ENCODE measurements at regions not wholly inside any gene's neighbourhood (a gene's known extent, or its start where the extent isn't known, plus 50 kb on each side); places are given as distances from the start of the nearest gene placed in this dataset.
"Not testable (repeated sequence)": the region's sequence is repeated elsewhere in the genome, so short reads cannot be mapped to it uniquely, and the experiment has no call there.

DNA sequence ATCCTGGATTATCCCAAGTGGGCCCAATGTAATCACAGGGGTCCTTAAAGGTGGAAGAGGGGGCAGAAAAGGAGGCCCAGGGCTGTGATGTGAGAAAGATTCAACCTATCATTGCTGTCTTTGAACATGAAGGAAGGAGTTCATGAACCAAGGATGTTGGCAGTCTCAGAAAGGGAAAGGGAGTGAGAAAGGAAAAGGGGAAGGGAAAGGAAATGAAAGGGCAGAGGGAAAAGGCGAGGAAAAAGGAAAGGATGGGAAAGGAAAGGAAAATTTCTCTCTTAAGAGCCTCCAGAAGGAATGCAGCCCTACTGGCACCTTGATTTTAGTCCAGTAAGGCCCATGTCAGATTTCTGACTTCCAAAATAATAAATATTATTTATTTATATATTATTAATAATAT is 687.8 kb downstream of the COL12A1 start:
- H3K36me3 ChIP-seq (ENCODE audit: control insufficient read depth in 2 of 2, insufficient read depth in 2 of 2, low read length in 2 of 2): no peaks in the 10 kb centered on the region
- no peak overlapping the region for H3K9ac ChIP-seq (ENCODE audit: low read length in 2 of 2)
- H3K9me3 ChIP-seq (ENCODE audit: control insufficient read depth in 2 of 2, low read length in 2 of 2): peaks cover 0 to 2% of the 10 kb centered on the region in 2 donors
- no peaks in the 10 kb centered on the region for H3K4me1 ChIP-seq (ENCODE audit: control insufficient read depth, insufficient read depth, low read length)
- H3K4me3 ChIP-seq (ENCODE audit: low read length in 2 of 2): no peak overlapping the region
- no peak overlapping the region for H3K27ac ChIP-seq (ENCODE audit: low read length)
- no peaks in the 10 kb centered on the region for H3K27me3 ChIP-seq (ENCODE audit: control insufficient read depth in 1 of 2, insufficient read depth in 2 of 2, low read length in 2 of 2)

DNA sequence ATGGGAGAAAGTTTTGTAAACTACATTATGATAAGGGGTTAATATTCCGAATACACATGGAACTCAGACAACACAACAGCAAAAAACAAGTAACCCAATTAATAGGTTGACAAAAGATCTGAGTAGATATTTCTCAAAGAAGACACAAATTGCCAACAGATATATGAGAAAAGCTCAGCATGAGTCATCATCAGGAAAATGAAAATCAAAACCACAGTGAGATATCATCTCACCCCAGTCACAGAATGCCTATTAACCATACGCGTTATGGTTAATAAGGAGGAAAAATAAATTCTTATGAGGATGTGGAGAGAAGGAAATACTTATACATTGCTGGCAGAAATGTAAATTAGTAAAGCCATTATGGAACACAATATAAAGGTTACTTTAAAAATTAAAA is 695.0 kb downstream of the COL12A1 start:
- no peak overlapping the region for H3K4me3 ChIP-seq (ENCODE audit: low read length in 2 of 2)
- H3K36me3 ChIP-seq (ENCODE audit: control insufficient read depth in 2 of 2, insufficient read depth in 2 of 2, low read length in 2 of 2): no peaks in the 10 kb centered on the region
- no peaks in the 10 kb centered on the region for H3K4me1 ChIP-seq (ENCODE audit: control insufficient read depth, insufficient read depth, low read length)
- H3K9me3 ChIP-seq (ENCODE audit: control insufficient read depth in 2 of 2, low read length in 2 of 2): no peaks in the 10 kb centered on the region
- no peak overlapping the region for H3K27ac ChIP-seq (ENCODE audit: low read length)
- H3K9ac ChIP-seq (ENCODE audit: low read length in 2 of 2): no peak overlapping the region
- no peaks in the 10 kb centered on the region for H3K27me3 ChIP-seq (ENCODE audit: control insufficient read depth in 1 of 2, insufficient read depth in 2 of 2, low read length in 2 of 2)

DNA sequence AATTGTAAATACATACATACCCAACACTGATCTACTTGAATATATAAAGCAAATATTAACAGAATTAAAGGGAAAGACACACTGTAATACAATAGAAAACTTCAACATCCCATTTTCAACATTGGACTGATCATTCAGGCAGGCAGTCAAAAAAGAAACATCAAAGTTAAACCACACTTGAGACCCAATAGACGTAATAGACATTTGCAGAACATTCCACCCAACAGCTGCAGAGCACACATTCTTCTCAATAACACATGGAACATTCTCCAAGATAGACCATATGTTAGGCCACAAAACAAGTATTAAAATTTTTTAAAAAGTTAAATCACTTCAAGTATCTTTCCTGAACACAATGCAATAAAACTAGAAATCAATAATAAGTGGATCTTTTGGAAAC is 698.2 kb downstream of the COL12A1 start:
- Histone ChIP-seq H3K27ac (ENCODE audit: low read length) (no peak overlapping the region), H3K27me3 (ENCODE audit: control insufficient read depth in 1 of 2, insufficient read depth in 2 of 2, low read length in 2 of 2) (no peaks in the 10 kb centered on the region), H3K4me1 (ENCODE audit: control insufficient read depth, insufficient read depth, low read length) (no peaks in the 10 kb centered on the region), H3K36me3 (ENCODE audit: control insufficient read depth in 2 of 2, insufficient read depth in 2 of 2, low read length in 2 of 2) (no peaks in the 10 kb centered on the region), H3K9me3 (ENCODE audit: control insufficient read depth in 2 of 2, low read length in 2 of 2) (peaks cover 7 to 10% of the 10 kb centered on the region in 2 donors), H3K9ac (ENCODE audit: low read length in 2 of 2) (no peak overlapping the region), H3K4me3 (ENCODE audit: low read length in 2 of 2) (no peak overlapping the region)

DNA sequence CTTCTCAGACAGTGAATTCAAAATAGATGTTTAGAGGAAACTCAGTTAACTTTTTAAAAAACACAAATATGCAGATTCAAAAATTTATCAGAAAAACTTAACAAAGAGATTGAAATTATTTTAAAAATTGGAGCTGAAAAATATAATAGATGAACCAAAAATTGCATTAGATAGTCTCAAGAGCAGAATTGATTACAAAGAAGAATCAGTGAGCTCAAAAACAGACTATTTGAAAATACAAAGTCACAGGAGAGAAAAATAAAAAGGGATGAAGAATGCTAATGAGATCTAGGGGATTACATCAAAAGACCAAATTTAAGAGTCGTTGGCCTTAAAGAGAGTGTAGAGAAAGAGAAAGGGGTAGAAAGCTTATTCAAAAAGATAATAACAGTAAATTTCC is 700.5 kb downstream of the COL12A1 start:
- H3K4me3 ChIP-seq (ENCODE audit: low read length in 2 of 2): no peak overlapping the region

DNA sequence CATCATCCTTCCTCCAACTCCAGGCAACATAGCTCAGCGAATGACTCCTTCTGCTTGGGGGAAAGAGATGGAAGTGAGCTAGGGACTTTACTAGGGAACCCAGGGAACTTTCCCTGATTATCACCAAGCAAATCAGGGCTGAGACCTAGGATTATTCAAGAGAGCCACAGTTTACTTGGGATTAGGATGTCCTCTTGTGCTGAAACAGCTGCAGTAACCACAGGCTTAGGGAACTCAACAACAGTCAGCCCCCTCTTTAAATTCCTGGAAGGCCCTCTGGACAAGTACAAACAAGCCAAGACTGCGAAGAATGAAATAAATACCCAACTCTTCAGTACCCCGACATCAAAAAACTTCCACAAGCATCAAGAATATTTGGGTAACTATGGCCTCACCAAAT is 700.9 kb downstream of the COL12A1 start:
- Histone ChIP-seq H3K9ac (ENCODE audit: low read length in 2 of 2) (no peak overlapping the region), H3K4me3 (ENCODE audit: low read length in 2 of 2) (no peak overlapping the region), H3K4me1 (ENCODE audit: control insufficient read depth, insufficient read depth, low read length) (no peaks in the 10 kb centered on the region), H3K27ac (ENCODE audit: low read length) (no peak overlapping the region), H3K27me3 (ENCODE audit: control insufficient read depth in 1 of 2, insufficient read depth in 2 of 2, low read length in 2 of 2) (no peaks in the 10 kb centered on the region), H3K9me3 (ENCODE audit: control insufficient read depth in 2 of 2, low read length in 2 of 2) (peaks cover 7 to 10% of the 10 kb centered on the region in 2 donors), H3K36me3 (ENCODE audit: control insufficient read depth in 2 of 2, insufficient read depth in 2 of 2, low read length in 2 of 2) (no peaks in the 10 kb centered on the region)

More for the DNA sequence above, 700.5 kb downstream of the COL12A1 start:
- Histone ChIP-seq H3K36me3 (ENCODE audit: control insufficient read depth in 2 of 2, insufficient read depth in 2 of 2, low read length in 2 of 2) (no peaks in the 10 kb centered on the region), H3K9ac (ENCODE audit: low read length in 2 of 2) (no peak overlapping the region), H3K4me1 (ENCODE audit: control insufficient read depth, insufficient read depth, low read length) (no peaks in the 10 kb centered on the region), H3K9me3 (ENCODE audit: control insufficient read depth in 2 of 2, low read length in 2 of 2) (peaks cover 7 to 10% of the 10 kb centered on the region in 2 donors), H3K27ac (ENCODE audit: low read length) (no peak overlapping the region), H3K27me3 (ENCODE audit: control insufficient read depth in 1 of 2, insufficient read depth in 2 of 2, low read length in 2 of 2) (no peaks in the 10 kb centered on the region)

DNA sequence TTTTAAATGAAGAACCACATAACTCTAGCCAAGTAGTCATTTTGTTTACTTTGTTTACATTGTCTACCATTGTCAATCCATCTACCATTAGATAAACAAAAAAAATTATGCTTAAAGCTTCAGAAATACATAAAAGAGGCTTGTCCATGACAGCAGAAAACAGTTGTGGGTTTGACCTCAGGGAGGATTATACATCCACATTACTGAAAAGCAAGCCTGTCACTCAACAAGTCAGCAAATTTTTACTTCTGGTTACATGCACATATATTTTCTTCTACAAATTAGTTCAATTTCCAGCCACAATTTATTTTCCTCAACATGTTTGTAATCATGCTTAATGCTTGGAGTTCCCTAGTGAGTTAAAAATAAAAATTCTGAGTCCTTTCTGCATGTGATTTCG is 713.3 kb downstream of the COL12A1 start:
- Histone ChIP-seq H3K4me3 (ENCODE audit: low read length in 2 of 2) (no peak overlapping the region), H3K9me3 (ENCODE audit: control insufficient read depth in 2 of 2, low read length in 2 of 2) (no peaks in the 10 kb centered on the region), H3K4me1 (ENCODE audit: control insufficient read depth, insufficient read depth, low read length) (no peaks in the 10 kb centered on the region)

DNA sequence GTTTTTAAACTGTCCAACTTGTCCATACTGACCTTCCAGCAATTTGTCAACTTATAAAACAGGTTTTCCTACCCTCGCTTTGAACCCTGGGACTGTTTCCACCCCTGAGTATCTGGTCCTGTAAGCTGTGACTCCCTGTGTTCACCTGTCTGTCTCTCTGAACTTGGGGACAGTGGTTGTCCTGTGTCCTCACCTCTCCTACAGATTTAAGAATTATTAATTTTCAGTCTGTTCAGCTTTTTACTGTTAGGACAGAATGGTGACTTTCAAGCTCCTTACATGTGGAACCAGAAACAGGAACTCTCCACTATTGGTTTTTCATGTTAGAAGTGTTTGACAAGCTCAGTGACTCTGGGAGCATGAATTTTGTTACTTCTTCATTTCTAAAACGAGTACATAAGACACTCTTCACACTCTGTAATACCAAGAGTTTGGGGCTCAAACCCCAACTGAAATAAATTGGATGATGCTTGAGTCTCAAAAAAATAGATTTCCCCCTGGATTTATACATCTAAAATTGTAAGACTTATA is 713.9 kb downstream of the COL12A1 start:
- Histone ChIP-seq H3K36me3 (ENCODE audit: control insufficient read depth in 2 of 2, insufficient read depth in 2 of 2, low read length in 2 of 2) (no peaks in the 10 kb centered on the region), H3K9ac (ENCODE audit: low read length in 2 of 2) (no peak overlapping the region), H3K27me3 (ENCODE audit: control insufficient read depth in 1 of 2, insufficient read depth in 2 of 2, low read length in 2 of 2) (no peaks in the 10 kb centered on the region), H3K4me3 (ENCODE audit: low read length in 2 of 2) (no peak overlapping the region), H3K9me3 (ENCODE audit: control insufficient read depth in 2 of 2, low read length in 2 of 2) (no peaks in the 10 kb centered on the region), H3K27ac (ENCODE audit: low read length) (no peak overlapping the region), H3K4me1 (ENCODE audit: control insufficient read depth, insufficient read depth, low read length) (no peaks in the 10 kb centered on the region)

More for the DNA sequence above, 713.3 kb downstream of the COL12A1 start:
- no peak overlapping the region for H3K27ac ChIP-seq (ENCODE audit: low read length)
- H3K36me3 ChIP-seq (ENCODE audit: control insufficient read depth in 2 of 2, insufficient read depth in 2 of 2, low read length in 2 of 2): no peaks in the 10 kb centered on the region
- H3K9ac ChIP-seq (ENCODE audit: low read length in 2 of 2): no peak overlapping the region
- no peaks in the 10 kb centered on the region for H3K27me3 ChIP-seq (ENCODE audit: control insufficient read depth in 1 of 2, insufficient read depth in 2 of 2, low read length in 2 of 2)

DNA sequence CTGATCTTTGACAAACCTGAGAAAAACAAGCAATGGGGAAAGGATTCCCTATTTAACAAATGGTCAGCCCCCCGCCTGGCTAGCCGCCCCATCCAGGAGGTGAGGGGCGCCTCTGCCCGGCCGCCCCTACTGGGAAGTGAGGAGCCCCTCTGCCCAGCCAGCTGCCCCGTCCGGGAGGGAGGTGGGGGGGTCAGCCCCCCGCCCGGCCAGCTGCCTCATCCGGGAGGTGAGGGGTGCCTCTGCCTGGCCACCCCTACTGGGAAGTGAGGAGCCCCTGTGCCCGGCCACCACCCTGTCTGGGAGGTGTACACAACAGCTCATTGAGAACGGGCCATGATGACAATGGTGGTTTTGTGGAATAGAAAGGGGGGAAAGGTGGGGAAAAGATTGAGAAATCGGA is 717.1 kb downstream of the COL12A1 start:
- not testable (repeated sequence) for H3K9ac ChIP-seq (ENCODE audit: low read length in 2 of 2); H3K4me3 ChIP-seq (ENCODE audit: low read length in 2 of 2); H3K27me3 ChIP-seq (ENCODE audit: control insufficient read depth in 1 of 2, insufficient read depth in 2 of 2, low read length in 2 of 2); H3K4me1 ChIP-seq (ENCODE audit: control insufficient read depth, insufficient read depth, low read length); H3K9me3 ChIP-seq (ENCODE audit: control insufficient read depth in 2 of 2, low read length in 2 of 2); H3K27ac ChIP-seq (ENCODE audit: low read length); H3K36me3 ChIP-seq (ENCODE audit: control insufficient read depth in 2 of 2, insufficient read depth in 2 of 2, low read length in 2 of 2)

DNA sequence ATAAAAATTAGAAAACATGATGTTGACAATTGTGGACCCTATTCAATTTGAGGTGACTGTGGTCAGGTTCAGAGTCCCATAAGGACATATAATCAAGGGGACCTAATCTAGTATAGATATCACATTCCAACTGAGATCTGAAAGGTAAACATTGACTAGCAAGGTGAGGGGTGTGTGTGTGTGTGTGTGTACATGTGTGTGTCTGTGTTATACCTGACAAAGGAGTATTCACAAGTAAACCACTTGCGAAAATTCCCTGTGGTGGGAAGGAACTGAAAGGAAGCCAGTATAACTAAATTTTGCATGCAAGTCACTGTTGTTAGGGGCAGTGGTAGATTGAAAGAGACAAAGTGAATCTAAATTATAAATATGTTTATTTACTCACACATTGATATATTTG is 723.7 kb downstream of the COL12A1 start:
- Histone ChIP-seq H3K9ac (ENCODE audit: low read length in 2 of 2) (no peak overlapping the region), H3K27ac (ENCODE audit: low read length) (no peak overlapping the region), H3K27me3 (ENCODE audit: control insufficient read depth in 1 of 2, insufficient read depth in 2 of 2, low read length in 2 of 2) (no peaks in the 10 kb centered on the region), H3K4me1 (ENCODE audit: control insufficient read depth, insufficient read depth, low read length) (no peaks in the 10 kb centered on the region), H3K4me3 (ENCODE audit: low read length in 2 of 2) (no peak overlapping the region), H3K9me3 (ENCODE audit: control insufficient read depth in 2 of 2, low read length in 2 of 2) (no peaks in the 10 kb centered on the region), H3K36me3 (ENCODE audit: control insufficient read depth in 2 of 2, insufficient read depth in 2 of 2, low read length in 2 of 2) (no peaks in the 10 kb centered on the region)

DNA sequence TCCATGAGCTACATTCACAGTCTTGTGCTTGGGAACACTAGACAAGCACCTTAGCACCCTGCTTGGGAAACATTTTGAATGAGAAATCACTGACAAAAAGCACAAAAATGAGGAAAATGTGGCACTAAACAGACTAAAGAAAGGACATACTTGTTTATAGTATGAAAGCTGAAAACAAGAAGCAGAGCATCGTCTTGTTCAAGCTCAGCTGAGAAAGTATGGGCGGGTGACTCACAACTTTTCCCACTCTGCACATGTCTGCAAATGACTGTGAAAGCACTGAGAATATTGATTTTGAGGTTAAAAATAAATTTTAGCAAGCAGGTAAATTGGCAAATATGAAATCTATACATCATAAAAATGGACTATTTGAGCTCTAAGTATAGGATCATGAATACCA is 725.3 kb downstream of the COL12A1 start:
- H3K4me3 ChIP-seq (ENCODE audit: low read length in 2 of 2): no peak overlapping the region
- no peak overlapping the region for H3K27ac ChIP-seq (ENCODE audit: low read length)
- no peaks in the 10 kb centered on the region for H3K9me3 ChIP-seq (ENCODE audit: control insufficient read depth in 2 of 2, low read length in 2 of 2)
- no peak overlapping the region for H3K9ac ChIP-seq (ENCODE audit: low read length in 2 of 2)
- no peaks in the 10 kb centered on the region for H3K4me1 ChIP-seq (ENCODE audit: control insufficient read depth, insufficient read depth, low read length)
- no peaks in the 10 kb centered on the region for H3K27me3 ChIP-seq (ENCODE audit: control insufficient read depth in 1 of 2, insufficient read depth in 2 of 2, low read length in 2 of 2)
- no peaks in the 10 kb centered on the region for H3K36me3 ChIP-seq (ENCODE audit: control insufficient read depth in 2 of 2, insufficient read depth in 2 of 2, low read length in 2 of 2)

DNA sequence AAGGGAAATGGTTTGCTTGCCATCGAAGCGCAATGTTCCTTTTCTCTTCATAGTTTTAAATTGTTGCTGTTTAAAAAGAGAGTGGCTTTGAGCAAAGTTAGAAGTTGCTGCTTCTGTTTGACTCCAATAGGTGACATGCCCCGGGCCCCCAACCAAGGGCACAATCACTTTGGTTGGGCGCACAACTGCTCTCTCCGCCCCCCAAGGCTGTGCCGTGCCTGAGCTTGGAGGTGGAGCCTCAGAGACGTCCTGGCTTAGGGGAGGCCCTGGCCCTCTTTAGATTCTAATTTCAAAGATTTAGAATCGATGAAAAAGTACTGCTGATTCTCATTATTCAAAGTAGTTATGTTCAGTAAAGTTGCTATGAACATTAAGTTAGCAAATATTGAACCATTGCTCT is 725.9 kb downstream of the COL12A1 start:
- Histone ChIP-seq H3K27ac (ENCODE audit: low read length) (no peak overlapping the region), H3K4me3 (ENCODE audit: low read length in 2 of 2) (no peak overlapping the region), H3K4me1 (ENCODE audit: control insufficient read depth, insufficient read depth, low read length) (no peaks in the 10 kb centered on the region), H3K9me3 (ENCODE audit: control insufficient read depth in 2 of 2, low read length in 2 of 2) (no peaks in the 10 kb centered on the region), H3K27me3 (ENCODE audit: control insufficient read depth in 1 of 2, insufficient read depth in 2 of 2, low read length in 2 of 2) (no peaks in the 10 kb centered on the region), H3K36me3 (ENCODE audit: control insufficient read depth in 2 of 2, insufficient read depth in 2 of 2, low read length in 2 of 2) (no peaks in the 10 kb centered on the region), H3K9ac (ENCODE audit: low read length in 2 of 2) (no peak overlapping the region)

Data from stomach smooth muscle (tissue), 2 donors.